GM23338 (cell line): ENCODE measurements at regions not wholly inside any gene's neighbourhood (a gene's known extent, or its start where the extent isn't known, plus 50 kb on each side); places are given as distances from the start of the nearest gene placed in this dataset.

Experiments
- ATAC-seq: fragments of 200-7000 bp; cut with Tn5 transposase; 3 replicates; pipeline ENCODE4 v1.9.1; 2020
- DNase-seq: peaks from one replicate; pipeline ENCODE4 v3.0.0-alpha.2; 2015; ENCODE audit warnings: low spot score
- H2AFZ ChIP-seq: fragments of 200-600 bp; sonication (generic); 2 replicates; pipeline ENCODE4 v1.8.0; 2016; ENCODE audit warnings: antibody characterized with exemption, mild to moderate bottlenecking, moderate library complexity
- H3F3A ChIP-seq: fragments of 200-600 bp; sonication (generic); replicated peaks from 2 replicates; pipeline ENCODE4 v1.8.0; 2017; ENCODE audit warnings: antibody characterized with exemption, mixed run types, low read depth
- H3K27ac ChIP-seq: fragments of 200-600 bp; sonication (generic); 2 replicates; pipeline ENCODE4 v1.6.1; 2016; ENCODE audit warnings: low read depth
- H3K27me3 ChIP-seq: fragments of 200-600 bp; sonication (generic); 2 replicates; pipeline ENCODE4 v1.8.0; 2016; ENCODE audit warnings: mild to moderate bottlenecking, mixed run types, moderate library complexity; ENCODE audit not compliant: insufficient read depth
- H3K36me3 ChIP-seq: fragments of 200-600 bp; sonication (generic); 2 replicates; pipeline ENCODE4 v1.8.0; 2016; ENCODE audit warnings: mild to moderate bottlenecking; ENCODE audit not compliant: insufficient read depth
- H3K4me1 ChIP-seq: fragments of 200-600 bp; sonication (generic); 2 replicates; pipeline ENCODE4 v1.8.0; 2016; ENCODE audit warnings: mild to moderate bottlenecking, moderate library complexity; ENCODE audit not compliant: insufficient read depth
- H3K4me2 ChIP-seq: fragments of 200-600 bp; sonication (generic); 2 replicates; pipeline ENCODE4 v1.7.1; 2017; ENCODE audit warnings: mixed run types
- H3K4me3 ChIP-seq: fragments of 200-600 bp; sonication (generic); 2 replicates; pipeline ENCODE4 v1.6.1; 2016; ENCODE audit warnings: mixed run types
- H3K79me2 ChIP-seq: fragments of 200-600 bp; sonication (generic); replicated peaks from 2 replicates; pipeline ENCODE4 v1.8.0; 2017; ENCODE audit warnings: mild to moderate bottlenecking; ENCODE audit not compliant: insufficient read depth
- H3K9me2 ChIP-seq: fragments of 200-600 bp; sonication (generic); 2 replicates; pipeline ENCODE4 v1.8.0; 2017; ENCODE audit not compliant: insufficient read depth
- H4K20me1 ChIP-seq: fragments of 200-600 bp; sonication (generic); replicated peaks from 2 replicates; pipeline ENCODE4 v1.8.0; 2017; ENCODE audit warnings: mild to moderate bottlenecking; ENCODE audit not compliant: insufficient read depth
- H3K27ac Mint-ChIP-seq: 2 replicates; pipeline ENCODE4 v1.8.0; 2020; ENCODE audit warnings: inconsistent platforms, mild to moderate bottlenecking, moderate library complexity, mixed read lengths
- H3K27me3 Mint-ChIP-seq: 3 replicates; pipeline ENCODE4 v1.8.0; 2022; ENCODE audit warnings: low read depth, mild to moderate bottlenecking, moderate library complexity, mixed read lengths, inconsistent platforms; ENCODE audit not compliant: insufficient read depth, poor library complexity
- H3K36me3 Mint-ChIP-seq: 3 replicates; pipeline ENCODE4 v1.8.0; 2021; ENCODE audit warnings: low read depth, mild to moderate bottlenecking, inconsistent platforms, moderate library complexity, mixed read lengths
- H3K4me1 Mint-ChIP-seq: 3 replicates; pipeline ENCODE4 v1.8.0; 2020; ENCODE audit warnings: mild to moderate bottlenecking, inconsistent platforms, mixed read lengths
- H3K4me3 Mint-ChIP-seq: 3 replicates; pipeline ENCODE4 v1.8.0; 2021; ENCODE audit warnings: moderate library complexity, mild to moderate bottlenecking, inconsistent platforms, mixed read lengths
- H3K9me3 Mint-ChIP-seq: 3 replicates; pipeline ENCODE4 v1.8.0; 2020; ENCODE audit warnings: moderate library complexity, mild to moderate bottlenecking, inconsistent platforms, mixed read lengths
- CREB1 ChIP-seq: fragments of 250-450 bp; sonication (Bioruptor Pico); IDR thresholded peaks from 2 replicates; pipeline ENCODE4 v1.5.0; 2020; ENCODE audit warnings: low read depth, mild to moderate bottlenecking, moderate library complexity
- CTCF ChIP-seq, 2 experiments: fragments of 200-600 bp in 1 of 2; sonication (generic) in 1 of 2; conservative IDR thresholded peaks; 2 replicates each; pipeline versions ENCODE4 v1.5.1 to v1.6.1; 2016 to 2017; ENCODE audit warnings: antibody characterized with exemption in 2 of 2, low read depth in 2 of 2, mild to moderate bottlenecking in 2 of 2, moderate library complexity in 1 of 2
- ETS1 ChIP-seq: IDR thresholded peaks from 2 replicates; pipeline ENCODE4 v1.6.1; 2016; ENCODE audit warnings: antibody characterized with exemption
- EZH2 ChIP-seq: fragments of 200-600 bp; sonication (generic); IDR thresholded peaks from one replicate; pipeline ENCODE4 v1.8.0; 2017; ENCODE audit warnings: antibody characterized with exemption, mild to moderate bottlenecking, low read depth; ENCODE audit not compliant: unreplicated experiment
- EZH2phosphoT487 ChIP-seq: fragments of 200-600 bp; sonication (generic); IDR thresholded peaks from one replicate; pipeline ENCODE4 v1.8.1; 2018; ENCODE audit warnings: antibody characterized with exemption; ENCODE audit not compliant: unreplicated experiment
- JUNB ChIP-seq: IDR thresholded peaks from one replicate; pipeline ENCODE4 v1.6.1; 2016; ENCODE audit warnings: antibody characterized with exemption; ENCODE audit not compliant: unreplicated experiment
- NANOG ChIP-seq: IDR thresholded peaks from 2 replicates; pipeline ENCODE4 v1.6.1; 2016; ENCODE audit warnings: antibody characterized with exemption, borderline replicate concordance
- POLR2AphosphoS5 ChIP-seq: IDR thresholded peaks from 2 replicates; pipeline ENCODE4 v1.6.1; 2016; ENCODE audit warnings: antibody characterized with exemption, low read depth
- REST ChIP-seq: IDR thresholded peaks from one replicate; pipeline ENCODE4 v1.6.1; 2018; ENCODE audit warnings: antibody characterized with exemption; ENCODE audit not compliant: unreplicated experiment
- STAT1 ChIP-seq: IDR thresholded peaks from one replicate; pipeline ENCODE4 v1.6.1; 2016; ENCODE audit warnings: antibody characterized with exemption; ENCODE audit not compliant: unreplicated experiment
- ZNF114 ChIP-seq: fragments of 250-450 bp; sonication (Bioruptor Pico); IDR thresholded peaks from 2 replicates; pipeline ENCODE4 v1.5.0; 2020; ENCODE audit warnings: mild to moderate bottlenecking, moderate library complexity
- ZNF331 ChIP-seq: fragments of 250-450 bp; sonication (Bioruptor Pico); IDR thresholded peaks from 2 replicates; pipeline ENCODE4 v1.5.0; 2020; ENCODE audit warnings: low read depth, mild to moderate bottlenecking, moderate library complexity
- ZNF462 ChIP-seq: fragments of 250-450 bp; sonication (Bioruptor Pico); IDR thresholded peaks from 2 replicates; pipeline ENCODE4 v1.5.0; 2020; ENCODE audit warnings: mild to moderate bottlenecking, moderate library complexity

- H3K9me2 ChIP-seq, result no peaks in the 10 kb centered on the region
- H3K27ac ChIP-seq, result no peak overlapping the region
- Mint-ChIP-seq H3K36me3 (no peaks in the 10 kb centered on the region), H3K4me3 (no peak overlapping the region), H3K9me3 (no peaks in the 10 kb centered on the region), H3K27ac (no peak overlapping the region), H3K4me1 (no peaks in the 10 kb centered on the region; the same call in 1 of the 3 replicates), H3K27me3 (no peaks in the 10 kb centered on the region)
- no peak for DNase-seq
- H3K4me3 ChIP-seq, result no peak overlapping the region
- H3K27me3 ChIP-seq, result no peaks in the 10 kb centered on the region
- no peak for ATAC-seq
- peaks cover 4% of the 10 kb centered on the region; the same call in 1 of the 2 replicates for H3K4me1 ChIP-seq
- H3K4me2 ChIP-seq, result no peak overlapping the region
- H3K79me2 ChIP-seq, result no peaks in the 10 kb centered on the region
- no peak overlapping the region for H2AFZ ChIP-seq
- no peaks in the 10 kb centered on the region for H3F3A ChIP-seq
- H3K36me3 ChIP-seq, result no peaks in the 10 kb centered on the region
- TF ChIP-seq EZH2 (no peak), CREB1 (no peak), ZNF462 (CRISPR knock-in tag) (no peak), ETS1 (no peak), REST (no peak), EZH2phosphoT487 (no peak), ZNF331 (CRISPR knock-in tag) (no peak), POLR2AphosphoS5 (no peak), ZNF114 (CRISPR knock-in tag) (no peak), JUNB (no peak), CTCF (conservative IDR thresholded peaks at IDR 0.05; ENCODE audit: low read depth in 2 of 2) (no peak), STAT1 (no peak), NANOG (no peak)
- H4K20me1 ChIP-seq, result no peaks in the 10 kb centered on the region
Measured at GRCh38 chr11:29685361-29685760, 331.5 kb downstream of the KCNA4 start.
